HG02588 (cell line): ENCODE measurements at regions not wholly inside any gene's neighbourhood (a gene's known extent, or its start where the extent isn't known, plus 50 kb on each side); places are given as distances from the start of the nearest gene placed in this dataset.
"Not testable (repeated sequence)": the region's sequence is repeated elsewhere in the genome, so short reads cannot be mapped to it uniquely, and the experiment has no call there.

Experiments
- ATAC-seq: cut with Tn5 transposase; IDR thresholded peaks from one replicate; pipeline ENCODE4 v1.9.1; 2021; ENCODE audit warnings: mild to moderate bottlenecking, moderate library complexity; ENCODE audit not compliant: unreplicated experiment

GRCh38 chr5:112026879-112027278 lies 269.9 kb upstream of the NREP start:
- ATAC-seq = not testable (repeated sequence)

GRCh38 chr5:112025757-112026156 lies 268.8 kb upstream of the NREP start:
- no peak for ATAC-seq

GRCh38 chr5:112024769-112025168 lies 267.8 kb upstream of the NREP start:
- no peak for ATAC-seq

GRCh38 chr5:112024221-112024620 lies 267.2 kb upstream of the NREP start:
- no peak for ATAC-seq

GRCh38 chr5:112023766-112024165 lies 266.8 kb upstream of the NREP start:
- no peak for ATAC-seq

- no peak for ATAC-seq
These were observed 261.9 kb upstream of the NREP start for GRCh38 chr5:112018846-112019245.

- ATAC-seq = no peak
These were observed 260.0 kb upstream of the NREP start for GRCh38 chr5:112016980-112017379.

GRCh38 chr5:112014783-112015395 lies 257.9 kb upstream of the NREP start:
- ATAC-seq = no peak

GRCh38 chr5:112013660-112014059 lies 256.7 kb upstream of the NREP start:
- no peak for ATAC-seq

GRCh38 chr5:112012104-112012503 lies 255.1 kb upstream of the NREP start:
- ATAC-seq = no peak

- no peak for ATAC-seq
These were observed 253.5 kb upstream of the NREP start for GRCh38 chr5:112010475-112010874.

- ATAC-seq = no peak
These were observed 249.7 kb upstream of the NREP start for GRCh38 chr5:112006721-112007120.

GRCh38 chr5:112005623-112005930 lies 248.6 kb upstream of the NREP start:
- no peak for ATAC-seq

GRCh38 chr5:112004867-112005622 lies 248.1 kb upstream of the NREP start:
- ATAC-seq = peak; percentile 89

- ATAC-seq = no peak
These were observed 245.4 kb upstream of the NREP start for GRCh38 chr5:112002376-112002775.

- ATAC-seq = no peak
These were observed 242.3 kb upstream of the NREP start for GRCh38 chr5:111999286-111999685.

- no peak for ATAC-seq
These were observed 241.9 kb upstream of the NREP start for GRCh38 chr5:111998871-111999270.

- ATAC-seq = no peak
These were observed 240.7 kb upstream of the NREP start for GRCh38 chr5:111997711-111998110.

GRCh38 chr5:111997308-111997707 lies 240.3 kb upstream of the NREP start:
- no peak for ATAC-seq

GRCh38 chr5:111996574-111996973 lies 239.6 kb upstream of the NREP start:
- no peak for ATAC-seq

GRCh38 chr5:111995701-111996100 lies 238.7 kb upstream of the NREP start:
- no peak for ATAC-seq

- no peak for ATAC-seq
These were observed 236.2 kb upstream of the NREP start for GRCh38 chr5:111993242-111993641.

- peak; percentile 75 for ATAC-seq
These were observed 227.1 kb upstream of the NREP start for GRCh38 chr5:111984044-111984443.
